Motor neuron (in vitro differentiated cells): ENCODE measurements at regions not wholly inside any gene's neighbourhood (a gene's known extent, or its start where the extent isn't known, plus 50 kb on each side); places are given as distances from the start of the nearest gene placed in this dataset.

ENCODE experiments used
- ATAC-seq, 8 experiments: fragments of 200-7000 bp; cut with Tn5 transposase; replicated peaks in 6 of 8; 2 replicates each; pipeline ENCODE4 v1.8.0; 2021; ENCODE audit warnings: mild to moderate bottlenecking in 8 of 8, moderate library complexity in 8 of 8
- H3K27ac ChIP-seq, 2 donors: fragments of 250-450 bp; sonication (Bioruptor Pico); 2 replicates each; pipeline ENCODE4 v1.9.0; 2021; ENCODE audit warnings: antibody characterized with exemption in 2 of 2, mild to moderate bottlenecking in 2 of 2, moderate library complexity in 1 of 2
- H3K4me1 ChIP-seq, 2 donors: fragments of 250-450 bp; sonication (Bioruptor Pico); replicated peaks in 1 of 2; 2 replicates each; pipeline ENCODE4 v1.6.1; 2021; ENCODE audit warnings: antibody characterized with exemption in 2 of 2, mild to moderate bottlenecking in 2 of 2, moderate library complexity in 1 of 2
- H3K4me3 ChIP-seq, 5 donors: fragments of 250-450 bp; sonication (Bioruptor Pico); 2 replicates each; pipeline ENCODE4 v1.9.0; 2021; ENCODE audit warnings: antibody characterized with exemption in 5 of 5, mild to moderate bottlenecking in 5 of 5, moderate library complexity in 4 of 5
- WGBS, 10 experiments: fragments of 450-650 bp; shearing (Covaris generic); methylation state at CpG; one replicate each; pipeline ENCODE4 v1.0.0; 2022; 5-methylcytosine and 5-hydroxymethylcytosine counted together
- in situ Hi-C, 9 experiments: fragments of 400-800 bp; cut with MboI; loops; one replicate each; pipeline ENCODE4 v1.15.0; 2021; ENCODE audit warnings: low sequenced_read_pairs in 9 of 9, low pct_unique_long_range_greater_than_20kb in 2 of 9; ENCODE audit not compliant: unreplicated experiment in 9 of 9

DNA sequence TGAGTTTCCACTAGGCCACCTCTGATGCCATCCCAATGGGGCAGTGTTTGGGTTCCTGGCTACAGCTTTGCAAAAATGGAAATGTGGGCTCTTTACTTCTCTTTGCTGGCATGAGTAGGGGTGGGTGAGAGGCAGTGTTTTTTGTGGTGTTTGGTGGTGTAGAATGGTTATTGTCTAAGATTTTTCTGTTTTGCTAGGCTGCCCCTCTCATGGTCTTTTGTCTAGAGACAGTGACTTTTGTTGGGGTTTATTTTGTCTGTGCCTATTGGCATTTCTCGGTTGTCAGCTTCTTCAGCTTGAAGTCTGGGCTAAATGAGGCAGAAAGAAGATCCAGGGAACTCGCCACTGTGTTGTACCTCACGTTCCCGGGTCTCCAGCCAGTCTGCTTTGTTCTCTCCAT, 112.1 kb downstream of the CENPF start:
- Histone ChIP-seq H3K27ac (no peak overlapping the region), H3K4me1 (peaks cover 0 to 10% of the 10 kb centered on the region in 2 donors), H3K4me3 (no peak overlapping the region)
- ATAC-seq, result peak in 2 of 8 experiments; percentile 32
- in situ Hi-C loops, result no loop called here
- 23 to 100% (median 72%) methylated on average over 1 to 4 of the region's 4 CpGs; no CpG with 5 or more reads in 2 of the 10 experiments for WGBS, 10 experiments

DNA sequence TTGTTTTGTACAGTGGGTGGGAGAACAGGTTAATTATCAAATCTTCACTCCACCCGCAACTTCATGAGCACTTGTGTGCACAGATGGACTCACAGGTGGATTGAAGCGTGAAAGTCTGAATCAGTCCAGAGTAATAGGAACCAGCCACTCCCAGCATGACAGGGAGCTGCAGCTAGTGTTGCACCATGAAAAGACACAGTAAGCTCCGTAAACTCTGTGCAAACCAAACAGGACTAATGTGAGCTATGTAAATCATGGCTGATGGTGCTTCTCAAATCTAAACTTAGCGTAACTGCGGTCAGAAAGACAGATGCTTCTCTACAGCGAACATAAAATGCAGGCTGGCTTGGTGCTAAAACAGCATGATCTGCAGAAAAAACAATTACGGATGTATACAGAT, 114.4 kb downstream of the CENPF start:
- Histone ChIP-seq H3K4me1 (peaks cover 0 to 10% of the 10 kb centered on the region in 2 donors), H3K4me3 (no peak overlapping the region), H3K27ac (no peak overlapping the region)
- in situ Hi-C loops, result no loop called here
- peak in 3 of 8 experiments; percentile 37 to 72 (median 69) for ATAC-seq
- 6 to 86% (median 73%) methylated on average over 1 to 7 of the region's 7 CpGs for WGBS, 10 experiments

DNA sequence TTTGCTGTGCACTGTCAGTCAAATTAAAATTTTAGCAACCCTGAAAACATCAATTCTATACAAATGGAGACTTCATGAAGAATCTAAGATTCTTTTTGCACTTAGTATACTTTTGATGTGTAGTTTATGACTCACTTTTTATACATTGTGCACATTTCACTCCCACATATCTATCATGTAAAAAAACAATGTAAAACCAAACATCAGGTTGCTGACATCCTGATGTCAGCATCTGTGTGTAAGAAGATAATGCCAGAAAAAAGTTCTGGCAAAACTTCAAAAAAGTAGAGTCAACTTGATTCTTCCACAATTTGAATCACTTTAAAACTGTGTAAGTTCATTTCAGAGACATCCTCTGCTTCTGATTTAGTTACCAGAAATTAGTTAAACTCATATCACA, 115.7 kb downstream of the CENPF start:
- no peak overlapping the region for H3K4me3 ChIP-seq
- H3K27ac ChIP-seq, result no peak overlapping the region
- no peak for ATAC-seq
- H3K4me1 ChIP-seq, result peaks cover 0 to 10% of the 10 kb centered on the region in 2 donors
- in situ Hi-C loops, result no loop called here

DNA sequence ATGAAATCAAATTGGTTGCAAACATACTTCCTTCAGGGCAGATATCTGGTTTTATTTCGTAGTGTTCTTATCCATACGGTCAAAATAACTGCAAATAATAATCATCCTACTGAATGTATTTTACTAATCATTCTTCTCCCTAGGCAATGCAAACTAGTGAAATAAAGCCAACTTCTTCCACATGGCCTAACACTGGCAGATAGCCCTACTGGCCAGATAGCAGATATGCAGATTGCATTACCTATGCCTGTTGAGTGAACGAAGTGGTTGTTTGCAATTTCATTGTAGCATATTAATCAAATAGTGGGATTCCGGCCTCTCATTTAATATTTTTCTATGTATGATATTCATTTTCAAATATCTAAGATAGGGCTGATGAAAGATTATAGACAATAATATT, 116.2 kb downstream of the CENPF start:
- Histone ChIP-seq H3K4me3 (no peak overlapping the region), H3K4me1 (peaks cover 0 to 10% of the 10 kb centered on the region in 2 donors), H3K27ac (no peak overlapping the region)
- in situ Hi-C loops, result no loop called here
- WGBS, 10 experiments, result 69 to 97% (median 84%) methylated on average over 2 to 4 of the region's 4 CpGs
- no peak for ATAC-seq

DNA sequence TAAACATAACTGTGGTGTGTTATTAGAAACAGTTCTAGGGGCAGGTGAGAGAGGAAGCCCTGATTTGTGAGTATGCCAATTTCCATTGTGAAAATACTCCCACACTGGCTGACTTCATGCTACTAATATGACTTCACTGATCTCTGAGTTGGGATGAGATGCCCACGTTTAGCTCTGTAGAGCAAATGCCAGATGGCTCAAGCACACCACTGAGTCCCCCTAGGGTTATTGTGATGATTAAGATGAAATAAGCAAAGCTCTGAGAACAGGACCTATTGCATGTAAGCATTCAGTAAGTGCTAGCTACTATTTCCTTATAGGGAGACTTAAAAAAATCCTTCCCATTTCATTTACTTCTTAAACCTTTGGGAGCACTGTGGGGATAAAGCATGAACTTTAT, 117.6 kb downstream of the CENPF start:
- Histone ChIP-seq H3K4me3 (no peak overlapping the region), H3K4me1 (peaks cover 0 to 10% of the 10 kb centered on the region in 2 donors), H3K27ac (no peak overlapping the region)
- in situ Hi-C loops, result no loop called here
- no peak for ATAC-seq
- WGBS, 10 experiments, result 13 to 90% (median 79%) methylated on average over 1 of the region's 1 CpG; no CpG with 5 or more reads in 4 of the 10 experiments

DNA sequence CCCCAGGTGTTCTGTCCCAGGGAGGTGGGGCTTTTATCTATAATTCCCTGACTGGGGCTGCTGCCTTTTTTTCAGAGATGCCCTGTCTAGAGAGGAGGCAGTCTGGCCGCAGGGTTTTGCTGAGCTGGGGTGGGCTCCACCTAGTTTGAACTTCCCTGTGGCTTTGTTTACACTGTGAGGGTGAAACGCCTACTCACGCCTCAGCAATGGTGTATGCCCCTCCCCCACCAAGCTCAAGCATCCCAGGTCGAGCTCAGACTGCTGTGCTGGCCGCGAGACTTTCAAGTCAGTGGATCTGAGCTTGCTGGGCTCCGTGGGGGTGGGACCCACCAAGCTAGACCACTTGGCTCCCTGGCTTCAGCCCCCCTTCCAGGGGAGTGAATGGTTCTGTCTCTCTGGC, 124.3 kb downstream of the CENPF start:
- ATAC-seq, result no peak
- 20 to 70% (median 61%) methylated on average over 1 to 7 of the region's 7 CpGs; no CpG with 5 or more reads in 7 of the 10 experiments for WGBS, 10 experiments
- in situ Hi-C loops, result no loop called here

DNA sequence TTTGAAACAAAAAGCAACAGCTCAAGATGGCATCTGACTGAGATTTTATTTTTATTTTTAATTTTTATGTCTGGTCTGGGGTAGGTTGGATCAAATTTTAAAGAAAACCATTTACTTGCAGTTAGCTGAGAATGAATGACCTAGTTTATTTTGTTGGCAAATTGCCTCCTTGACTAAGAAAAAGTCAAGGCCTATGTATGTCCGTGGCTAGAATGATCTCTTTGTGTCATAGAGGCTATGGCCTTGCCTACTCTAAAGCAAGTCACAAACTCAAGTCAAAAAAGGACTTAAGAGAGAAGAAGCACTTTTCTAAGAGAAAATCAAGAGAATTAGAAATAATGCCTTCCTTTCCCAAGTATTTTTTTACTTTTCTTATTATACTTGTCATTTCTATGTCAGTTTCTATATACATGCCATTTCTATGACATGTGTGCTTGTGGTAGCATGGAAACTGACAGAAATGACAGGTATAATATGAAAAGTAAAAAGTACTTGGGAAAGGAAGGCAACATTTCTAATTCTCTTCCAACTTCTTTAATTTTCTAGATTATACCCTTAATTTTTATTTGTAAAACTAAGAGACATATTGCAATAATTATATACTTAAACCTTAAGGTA, 136.7 kb downstream of the CENPF start:
- ATAC-seq, result no peak
- in situ Hi-C loops, result no loop called here
- H3K4me3 ChIP-seq, result no peak overlapping the region
- H3K27ac ChIP-seq, result no peak overlapping the region
- WGBS, 10 experiments, result 29 to 100% (median 83%) methylated on average over 1 of the region's 1 CpG
- H3K4me1 ChIP-seq, result no peaks in the 10 kb centered on the region

More for the DNA sequence above, 124.3 kb downstream of the CENPF start:
- Histone ChIP-seq H3K27ac (no peak overlapping the region), H3K4me3 (no peak overlapping the region), H3K4me1 (no peaks in the 10 kb centered on the region)

DNA sequence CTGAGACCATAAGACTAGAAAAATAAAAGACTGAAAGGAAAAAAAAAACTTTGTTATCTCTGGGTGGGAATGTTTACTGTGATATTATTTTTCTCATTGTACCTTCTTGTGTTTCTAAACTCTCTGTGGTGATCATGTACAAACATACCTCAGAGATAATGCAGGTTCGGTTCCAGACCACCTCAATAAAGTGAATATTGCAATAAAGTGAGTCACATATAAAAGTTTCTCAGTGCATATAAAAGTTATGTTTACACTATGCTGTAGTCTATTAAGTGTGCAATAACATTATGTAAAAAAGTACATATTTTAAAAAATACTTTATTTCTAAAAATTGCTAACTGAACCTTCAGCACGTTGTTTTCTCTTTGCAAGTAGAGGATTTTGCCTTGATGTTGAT, 137.5 kb downstream of the CENPF start:
- ATAC-seq, result no peak
- no peak overlapping the region for H3K4me3 ChIP-seq
- WGBS, 10 experiments, result 61 to 100% (median 91%) methylated on average over 1 to 2 of the region's 2 CpGs; no CpG with 5 or more reads in 1 of the 10 experiments
- H3K4me1 ChIP-seq, result no peaks in the 10 kb centered on the region
- in situ Hi-C loops, result no loop called here
- no peak overlapping the region for H3K27ac ChIP-seq

DNA sequence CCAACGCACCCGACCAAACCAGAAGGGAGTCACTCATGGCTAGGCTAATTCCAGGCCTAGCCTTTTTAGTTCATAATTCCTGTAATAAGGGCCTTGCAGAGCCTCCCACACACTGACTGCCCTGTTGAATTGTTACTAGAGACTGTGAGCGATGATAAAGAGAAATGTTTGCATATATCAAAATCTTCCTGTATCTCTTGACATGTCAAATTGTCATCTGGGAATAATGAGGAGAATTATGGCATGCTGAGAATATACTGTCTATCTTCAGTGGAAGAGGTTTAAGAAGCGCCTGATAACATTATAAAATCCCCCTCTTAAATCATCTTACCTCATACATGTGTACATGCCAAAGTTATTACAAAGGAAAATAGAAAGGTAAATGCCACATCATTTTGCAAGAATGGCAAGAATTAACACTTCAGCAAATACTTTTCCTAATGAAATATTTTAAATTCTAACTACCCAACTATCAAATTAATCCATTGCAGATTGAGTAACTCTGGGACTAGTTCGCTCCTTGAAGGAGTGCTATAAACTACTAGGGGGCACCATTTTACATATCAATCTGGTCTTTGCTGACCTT, 144.1 kb downstream of the CENPF start:
- peak in 3 of 8 experiments; percentile 17 to 35 (median 32) for ATAC-seq
- H3K4me1 ChIP-seq, result peaks cover 0 to 3% of the 10 kb centered on the region in 2 donors
- 47 to 93% (median 67%) methylated on average over 2 to 5 of the region's 5 CpGs for WGBS, 10 experiments
- H3K27ac ChIP-seq, result no peak overlapping the region
- no peak overlapping the region for H3K4me3 ChIP-seq
- in situ Hi-C loops, result no loop called here

DNA sequence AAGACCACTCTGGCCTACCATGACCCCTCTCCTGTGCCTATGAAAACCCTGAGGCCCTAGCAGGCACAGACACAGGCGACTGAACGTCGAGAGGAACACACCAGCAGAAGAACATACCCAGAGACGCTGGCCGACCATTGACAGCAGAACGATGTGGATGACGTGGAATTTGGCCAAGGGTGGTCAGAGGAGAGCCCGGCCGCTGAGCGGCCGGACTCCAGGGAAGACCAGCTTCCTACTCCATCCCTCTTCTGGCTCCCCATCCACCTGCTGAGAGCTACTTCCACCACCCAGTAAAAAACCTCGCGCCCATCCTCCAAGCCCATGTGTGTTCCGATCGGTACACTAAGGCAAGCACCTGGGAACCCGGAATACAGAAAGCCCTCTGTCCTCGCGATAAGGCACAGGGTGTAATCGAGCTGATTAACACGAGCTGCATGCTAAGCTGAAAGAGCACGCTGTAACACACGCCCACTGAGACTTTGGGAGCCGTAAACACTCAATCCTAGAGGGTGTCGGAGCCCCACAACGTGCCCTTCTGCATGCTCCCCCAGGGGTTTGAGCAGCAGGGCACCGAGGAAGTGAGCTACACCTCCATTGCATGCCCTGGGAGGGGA, 150.3 kb downstream of the CENPF start:
- no peak overlapping the region for H3K4me3 ChIP-seq
- H3K4me1 ChIP-seq, result no peaks in the 10 kb centered on the region
- 67 to 100% (median 90%) methylated on average over 2 to 19 of the region's 26 CpGs; no CpG with 5 or more reads in 1 of the 10 experiments for WGBS, 10 experiments
- H3K27ac ChIP-seq, result no peak overlapping the region
- ATAC-seq, result no peak
- in situ Hi-C loops, result no loop called here

DNA sequence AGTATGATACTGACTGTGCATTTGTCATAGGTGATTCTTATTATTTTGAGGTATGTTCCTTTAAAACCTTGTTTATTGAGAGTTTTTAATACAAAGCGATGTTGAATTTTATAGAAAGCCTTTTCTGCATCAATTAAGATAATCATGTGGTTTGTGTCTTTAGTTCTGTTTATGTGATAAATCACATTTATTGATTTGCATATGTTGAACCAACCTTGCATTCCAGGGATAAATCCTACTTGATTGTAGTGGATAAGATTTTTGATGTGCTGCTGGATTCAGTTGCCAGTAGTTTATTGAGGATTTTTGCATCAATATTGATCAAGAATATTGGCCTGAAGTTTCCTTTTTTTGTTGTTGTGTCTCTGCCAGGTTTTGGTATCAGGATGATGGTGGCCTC, 158.0 kb downstream of the CENPF start:
- WGBS, 10 experiments, result 0 to 100% (median 57%) methylated on average over 1 of the region's 1 CpG; no CpG with 5 or more reads in 3 of the 10 experiments
- in situ Hi-C loops, result no loop called here

DNA sequence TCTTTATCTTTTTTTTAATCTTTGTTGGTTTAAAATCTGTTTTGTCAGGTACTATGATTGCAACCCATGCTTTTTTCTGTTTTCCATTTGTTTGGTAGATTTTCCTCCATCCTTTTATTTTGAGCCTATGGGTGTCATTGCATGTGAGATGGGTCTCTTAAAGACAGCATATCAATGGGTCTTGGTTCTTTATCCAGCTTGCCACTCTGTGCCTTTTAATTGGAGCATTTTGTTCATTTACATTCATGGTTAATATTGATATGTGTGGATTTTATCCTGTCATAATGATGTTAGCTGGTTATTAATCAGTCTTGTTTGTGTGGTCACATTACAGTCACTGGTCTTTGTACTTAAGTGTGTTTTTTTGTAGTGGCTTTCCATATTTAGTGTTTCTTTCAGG, 159.9 kb downstream of the CENPF start:
- ATAC-seq, result no peak
- in situ Hi-C loops, result no loop called here
- Histone ChIP-seq H3K4me1 (no peaks in the 10 kb centered on the region), H3K4me3 (no peak overlapping the region), H3K27ac (no peak overlapping the region)

More for the DNA sequence above, 158.0 kb downstream of the CENPF start:
- Histone ChIP-seq H3K27ac (no peak overlapping the region), H3K4me1 (no peaks in the 10 kb centered on the region), H3K4me3 (no peak overlapping the region)
- no peak for ATAC-seq

DNA sequence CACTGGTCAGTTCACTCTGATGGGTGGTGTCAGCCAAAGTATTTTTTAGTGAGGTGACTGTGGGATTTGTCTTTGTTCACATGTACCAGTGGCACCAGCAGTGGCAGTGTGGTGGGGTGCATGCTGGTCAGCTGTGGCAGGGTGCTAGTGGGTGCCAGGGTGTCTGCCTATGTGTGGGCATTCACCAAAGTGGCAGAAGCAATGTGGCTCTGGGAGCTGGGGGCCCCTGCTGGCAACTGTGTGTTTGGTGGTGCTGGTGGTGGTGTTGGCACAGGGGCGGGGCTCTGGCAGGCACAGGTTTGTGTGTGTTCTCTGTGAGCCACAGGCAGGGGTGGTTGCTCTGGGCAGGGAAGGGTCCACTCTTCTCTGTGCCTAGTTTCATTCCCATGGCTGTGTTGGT, 161.5 kb downstream of the CENPF start:
- ATAC-seq, result no peak
- in situ Hi-C loops, result no loop called here
- 60 to 80% (median 80%) methylated on average over 1 of the region's 1 CpG; no CpG with 5 or more reads in 7 of the 10 experiments for WGBS, 10 experiments
- H3K4me3 ChIP-seq, result no peak overlapping the region
- no peak overlapping the region for H3K27ac ChIP-seq
- H3K4me1 ChIP-seq, result no peaks in the 10 kb centered on the region

DNA sequence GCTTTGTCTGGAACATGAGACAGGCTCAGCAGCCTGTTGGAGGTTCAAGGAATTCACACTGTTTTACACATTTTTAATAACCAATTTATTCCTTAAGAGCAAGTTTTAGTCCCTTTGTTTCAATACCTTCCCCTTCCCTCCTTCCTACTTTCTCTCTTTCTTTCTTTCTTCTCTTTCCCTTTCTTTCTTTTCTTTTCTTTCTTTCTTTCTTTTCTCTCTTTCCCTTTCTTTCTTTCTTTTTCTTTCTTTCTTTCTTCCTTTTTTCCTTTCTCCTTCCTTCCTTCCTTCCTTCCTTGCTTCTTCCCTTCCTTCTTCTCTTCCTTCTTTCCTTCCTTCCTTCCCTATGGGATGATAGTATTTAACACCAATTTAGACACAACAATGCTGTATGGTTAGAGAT, 164.2 kb downstream of the CENPF start:
- no peak for ATAC-seq
- Histone ChIP-seq H3K4me3 (no peak overlapping the region), H3K4me1 (no peaks in the 10 kb centered on the region), H3K27ac (no peak overlapping the region)
- in situ Hi-C loops, result no loop called here
